NOMO-1 treated with DMSO at 0.1 percent for 48 hours (cell line): ENCODE measurements at regions not wholly inside any gene's neighbourhood (a gene's known extent, or its start where the extent isn't known, plus 50 kb on each side); places are given as distances from the start of the nearest gene placed in this dataset.
"Not testable (repeated sequence)": the region's sequence is repeated elsewhere in the genome, so short reads cannot be mapped to it uniquely, and the experiment has no call there.

Source experiments
- DNase-seq: peaks from one replicate; lab custom pipeline; 2025; ENCODE audit not compliant: unreplicated experiment; lab: John Stamatoyannopoulos, UW

DNA sequence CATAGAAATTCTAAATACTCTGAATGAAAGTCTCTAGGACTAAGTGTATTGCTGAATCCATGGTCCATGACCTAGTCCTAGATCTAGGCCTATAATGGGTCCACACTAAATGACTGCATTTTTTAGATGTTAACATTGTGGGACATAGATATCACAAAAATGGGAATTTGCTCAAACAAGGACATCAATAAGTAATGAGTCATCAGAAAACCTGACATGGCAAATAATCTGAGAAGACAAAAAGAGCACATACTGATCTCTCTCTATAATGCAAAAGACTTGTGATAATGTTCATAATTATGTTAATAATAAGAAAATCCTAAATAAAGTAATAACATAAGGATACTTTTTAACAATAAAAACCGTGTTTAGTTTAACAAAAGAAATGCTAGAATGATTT, 1168.4 kb downstream of the FSCB start:
- DNase-seq: no peak

DNA sequence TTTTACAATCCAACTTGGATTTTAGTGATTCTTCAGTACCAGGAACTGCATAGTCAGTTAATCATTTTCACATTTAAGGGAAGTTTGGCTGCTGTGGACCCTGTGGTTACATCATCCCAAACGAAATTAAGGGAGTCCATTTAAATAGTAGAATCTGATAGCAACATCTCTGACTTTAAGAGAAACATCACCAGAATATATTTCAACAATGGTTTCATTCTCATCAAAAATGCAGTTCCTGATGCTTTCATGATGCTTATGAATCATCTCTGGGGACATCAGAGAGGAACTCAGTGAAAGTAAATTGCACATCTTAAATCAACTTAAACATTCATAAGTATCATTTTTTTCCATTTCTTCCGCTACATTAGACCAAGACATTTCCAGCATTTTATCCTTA, 1170.7 kb downstream of the FSCB start:
- DNase-seq: no peak

DNA sequence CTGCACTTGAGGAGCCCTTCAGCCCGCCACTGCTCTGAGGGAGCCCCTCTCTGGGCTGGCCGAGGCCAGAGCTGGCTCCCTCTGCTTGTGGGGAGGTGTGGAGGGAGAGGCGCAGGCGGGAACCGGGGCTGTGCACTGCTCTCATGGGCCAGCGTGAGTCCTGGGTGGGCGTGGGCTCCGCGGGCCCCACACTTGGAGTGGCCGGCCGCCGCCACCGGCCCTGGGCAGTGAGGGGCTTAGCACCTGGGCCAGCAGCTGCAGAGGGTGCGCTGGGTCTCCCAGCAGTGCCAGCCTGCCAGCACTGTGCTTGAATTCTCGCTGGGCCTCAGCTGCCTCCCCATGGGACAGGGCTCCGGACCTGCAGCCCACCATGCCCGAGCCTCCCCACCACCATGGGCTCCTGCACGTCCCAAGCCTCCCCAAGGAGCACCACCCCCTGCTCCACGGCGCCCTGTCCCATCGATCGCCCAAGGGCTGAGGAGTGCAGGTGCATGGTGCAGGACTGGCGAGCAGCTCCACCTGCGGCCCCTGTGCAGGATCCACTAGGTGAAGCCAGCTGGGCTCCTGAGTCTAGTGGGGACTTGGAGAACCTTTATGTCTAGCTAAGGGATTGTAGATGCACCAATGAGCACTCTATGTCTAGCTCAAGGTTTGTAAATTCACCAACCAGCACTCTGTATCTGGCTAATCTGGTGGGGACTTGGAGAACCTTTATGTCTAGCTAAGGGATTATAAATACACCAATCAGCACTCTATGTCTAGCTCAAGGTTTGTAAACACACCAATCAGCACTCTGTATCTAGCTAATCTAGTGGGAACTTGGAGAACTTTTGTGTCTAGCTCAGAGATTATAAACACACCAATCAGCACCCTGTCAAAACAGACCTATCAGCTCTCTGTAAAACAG, 1180.3 kb downstream of the FSCB start:
- not testable (repeated sequence) for DNase-seq

DNA sequence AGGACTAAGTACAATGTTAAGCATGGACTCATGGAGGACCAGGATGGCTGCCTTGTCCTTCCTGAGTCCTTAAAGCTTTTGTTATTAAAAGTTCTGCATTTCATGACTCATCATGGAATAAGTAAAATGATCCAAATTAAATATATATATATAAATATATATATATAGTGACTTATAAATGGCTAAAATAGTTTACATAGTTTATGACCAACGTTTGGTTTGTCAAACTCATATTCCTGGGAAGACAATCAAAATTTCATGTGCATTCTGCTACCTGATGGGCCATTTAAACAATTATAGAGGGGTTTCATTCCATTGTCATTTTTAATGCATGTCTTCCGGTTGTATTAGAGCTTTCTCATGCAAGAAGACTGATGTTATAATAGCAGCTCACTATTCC, 1190.7 kb downstream of the FSCB start:
- no peak for DNase-seq

DNA sequence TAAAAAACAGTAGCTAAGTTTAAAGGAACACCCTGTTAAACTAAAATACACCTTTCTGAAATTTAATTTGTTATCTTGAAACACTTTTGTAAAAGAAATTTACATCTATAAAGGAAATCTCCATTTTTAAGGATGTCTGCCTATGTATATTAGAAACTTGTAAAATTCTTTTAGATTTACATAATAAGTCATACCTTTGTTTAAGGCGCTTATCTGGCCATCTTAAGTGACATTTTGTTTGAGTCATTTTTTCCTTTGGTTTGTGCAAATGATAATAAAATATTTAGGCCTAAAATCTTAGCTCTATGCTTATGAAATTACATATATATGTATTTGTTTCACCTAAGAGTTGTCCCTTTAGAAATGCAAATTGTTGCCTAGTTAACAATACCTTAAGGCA, 1193.4 kb downstream of the FSCB start:
- no peak for DNase-seq

DNA sequence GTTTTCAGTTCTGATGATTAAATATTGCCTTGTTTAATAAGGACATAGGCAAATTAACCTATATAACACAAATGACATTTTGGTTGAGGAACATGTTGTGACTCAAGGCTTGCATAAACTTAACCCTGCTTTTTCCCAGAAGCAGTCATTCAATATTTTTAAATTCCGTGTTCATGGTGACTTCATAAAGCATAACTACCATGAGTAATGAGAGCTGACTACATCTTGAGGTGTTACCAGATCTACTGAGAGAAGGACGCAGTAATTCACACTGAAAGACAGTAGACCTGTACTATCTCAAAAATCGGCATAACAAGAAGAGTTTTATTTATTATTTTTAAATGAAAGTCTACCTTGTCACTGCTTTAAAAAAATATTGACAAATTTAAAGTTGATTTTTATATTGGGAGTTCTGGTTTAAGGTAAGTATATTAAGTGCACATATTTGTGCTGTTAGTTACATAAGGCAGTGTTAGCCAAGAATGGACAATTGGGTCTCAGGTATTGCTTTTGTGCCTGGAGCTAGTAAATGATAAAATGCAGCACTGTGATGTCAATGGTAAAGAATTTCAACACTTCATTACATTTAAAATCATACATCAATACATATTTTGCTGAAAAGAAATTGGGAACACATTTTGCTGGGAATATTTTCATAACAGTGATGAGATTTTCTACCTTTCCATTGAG, 1198.5 kb downstream of the FSCB start:
- DNase-seq: no peak

DNA sequence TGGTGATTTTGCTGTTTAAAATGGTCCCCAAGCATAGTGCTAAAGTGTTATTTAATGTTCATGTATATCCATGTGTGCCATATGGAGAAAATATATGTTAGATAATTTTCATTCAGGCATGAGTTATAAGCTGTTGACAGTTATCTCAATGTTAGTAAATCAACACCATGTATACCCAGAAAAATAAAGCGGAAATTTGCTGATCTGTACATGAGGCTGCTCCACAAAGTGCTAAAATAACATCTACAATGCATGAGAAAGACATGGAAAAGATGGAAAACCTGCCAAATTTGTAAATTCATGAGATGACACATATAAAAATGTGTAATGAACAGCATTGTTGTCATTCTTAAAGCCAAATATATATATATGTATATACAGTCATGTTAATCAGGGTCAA, 1199.2 kb downstream of the FSCB start:
- DNase-seq: no peak

DNA sequence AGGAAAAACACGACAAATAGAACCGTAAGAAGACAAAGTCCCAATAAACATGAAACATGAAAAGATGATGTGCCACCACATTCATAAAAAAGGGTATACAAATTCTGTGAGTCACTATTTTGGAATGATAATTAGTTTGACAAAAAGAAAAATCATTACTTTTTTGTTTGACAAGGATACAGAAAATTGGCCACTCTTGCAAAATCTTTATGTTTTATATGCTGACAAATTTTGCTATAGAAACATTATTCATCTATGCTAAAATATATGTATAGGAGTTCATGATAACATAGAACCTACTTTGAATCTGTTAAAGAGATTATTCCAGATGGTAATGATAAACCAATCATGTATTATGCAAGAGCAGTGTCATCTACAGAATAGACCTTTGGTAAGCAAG, 1201.0 kb downstream of the FSCB start:
- no peak for DNase-seq

DNA sequence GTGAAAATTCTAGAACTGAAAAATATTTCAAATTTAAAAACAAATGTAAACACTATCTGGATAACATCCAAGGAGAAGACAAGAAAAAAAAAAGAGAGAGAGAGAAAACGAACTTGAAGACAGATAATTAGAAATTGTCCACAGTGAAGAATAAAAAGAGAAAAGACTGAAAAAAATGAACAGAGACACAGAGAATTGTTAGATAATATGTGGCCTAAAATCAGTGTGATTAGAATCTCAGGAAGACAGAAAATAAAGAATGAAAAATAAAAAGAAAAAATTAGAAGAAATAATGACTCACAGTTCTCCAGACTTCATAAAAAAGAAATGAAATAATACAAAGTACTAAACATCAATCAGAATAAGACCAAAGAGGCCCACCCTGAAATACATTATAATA, 1209.3 kb downstream of the FSCB start:
- DNase-seq: no peak

DNA sequence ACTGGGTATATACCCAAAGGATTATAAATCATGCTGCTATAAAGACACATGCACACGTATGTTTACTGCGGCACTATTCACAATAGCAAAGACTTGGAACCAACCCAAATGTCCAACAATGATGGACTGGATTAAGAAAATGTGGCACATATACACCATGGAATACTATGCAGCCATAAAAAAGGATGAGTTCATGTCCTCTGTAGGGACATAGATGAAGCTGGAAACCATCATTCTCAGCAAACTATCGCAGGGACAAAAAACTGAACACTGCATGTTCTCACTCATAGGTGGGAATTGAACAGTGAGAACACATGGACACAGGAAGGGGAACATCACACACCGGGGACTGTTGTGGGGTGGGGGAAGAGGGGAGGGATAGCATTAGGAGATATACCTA, 1211.0 kb downstream of the FSCB start:
- not testable (repeated sequence) for DNase-seq

DNA sequence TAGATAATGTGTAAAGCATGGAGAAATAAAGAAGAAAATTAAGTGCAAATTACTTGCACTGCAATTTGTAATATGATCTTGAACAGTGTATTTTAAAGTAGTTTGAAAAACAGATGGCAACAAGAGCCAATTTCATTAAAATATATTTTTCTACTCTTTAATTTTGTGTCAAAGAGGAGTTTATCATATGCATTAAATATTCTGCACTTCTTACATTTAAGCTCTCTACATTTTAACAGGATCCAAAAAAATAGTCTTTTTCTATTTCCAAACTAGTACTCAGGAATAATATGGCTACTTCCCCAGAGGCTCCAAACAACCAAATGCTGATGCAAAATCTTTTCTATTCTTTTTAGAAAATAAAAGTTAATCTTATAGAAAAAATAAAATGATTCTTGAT, 1221.5 kb downstream of the FSCB start:
- DNase-seq: no peak

DNA sequence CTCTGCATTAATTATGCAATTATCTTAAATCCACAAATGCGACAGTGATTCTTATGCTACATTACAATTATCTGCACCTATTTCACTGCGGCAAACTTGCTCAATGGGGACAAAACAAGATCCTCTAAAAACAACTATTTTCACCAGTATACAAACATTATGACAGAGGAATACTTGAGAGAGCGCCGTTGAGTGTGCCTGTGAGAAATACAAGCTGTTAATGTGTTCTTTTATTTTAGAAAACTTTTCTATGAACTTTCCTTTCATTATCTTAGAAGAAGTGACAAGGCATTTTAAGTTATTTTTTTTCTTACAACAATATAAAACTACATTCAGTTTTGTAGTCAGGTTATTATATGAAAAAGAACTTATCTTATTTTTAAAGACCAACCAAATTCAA, 1247.0 kb downstream of the FSCB start:
- DNase-seq: no peak

DNA sequence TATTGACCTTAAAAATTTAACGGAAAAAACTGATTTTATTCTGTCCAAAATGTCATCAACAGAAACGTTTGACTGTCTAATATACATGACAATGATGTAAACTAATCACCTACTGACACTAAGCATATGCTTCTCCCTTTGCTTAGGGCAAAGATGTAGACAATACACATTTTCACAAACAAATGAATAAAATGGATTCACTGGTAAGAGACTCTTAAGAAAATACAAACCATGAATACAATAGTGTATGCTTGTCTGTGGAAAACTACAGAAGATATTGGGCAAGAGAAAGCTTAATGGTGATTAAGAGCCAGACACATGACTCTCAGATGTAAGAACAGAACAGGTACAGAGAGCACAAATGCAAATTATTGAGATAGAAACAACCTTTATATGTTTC, 1248.7 kb downstream of the FSCB start:
- no peak for DNase-seq

DNA sequence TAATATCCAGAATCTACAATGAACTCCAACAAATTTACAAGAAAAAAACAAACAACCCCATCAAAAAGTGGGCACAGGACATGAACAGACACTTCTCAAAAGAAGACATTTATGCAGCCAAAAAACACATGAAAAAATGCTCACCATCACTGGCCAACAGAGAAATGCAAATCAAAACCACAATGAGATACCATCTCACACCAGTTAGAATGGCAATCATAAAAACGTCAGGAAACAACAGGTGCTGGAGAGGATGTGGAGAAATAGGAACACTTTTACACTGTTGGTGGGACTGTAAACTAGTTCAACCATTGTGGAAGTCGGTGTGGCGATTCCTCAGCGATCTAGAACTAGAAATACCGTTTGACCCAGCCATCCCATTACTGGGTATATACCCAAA, 1250.1 kb downstream of the FSCB start:
- DNase-seq: not testable (repeated sequence)

DNA sequence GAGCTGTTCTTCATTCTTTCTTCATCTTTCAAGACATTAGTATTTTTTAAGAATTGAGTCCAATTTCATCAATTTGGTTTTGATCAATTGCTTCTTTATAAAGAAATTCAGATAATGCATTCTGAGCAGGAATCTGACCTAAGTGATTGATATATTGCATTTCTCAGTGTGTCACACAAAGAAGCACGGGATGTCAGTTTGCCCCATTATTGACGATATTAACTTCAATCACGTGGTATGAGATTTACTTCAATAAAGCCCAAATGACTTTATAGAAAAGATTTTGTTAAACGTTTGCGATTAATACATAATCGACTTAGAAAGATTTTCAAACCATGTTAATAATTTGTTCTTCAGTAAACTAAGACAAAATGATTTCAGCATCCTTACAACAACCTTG, 1254.2 kb downstream of the FSCB start:
- DNase-seq: no peak

DNA sequence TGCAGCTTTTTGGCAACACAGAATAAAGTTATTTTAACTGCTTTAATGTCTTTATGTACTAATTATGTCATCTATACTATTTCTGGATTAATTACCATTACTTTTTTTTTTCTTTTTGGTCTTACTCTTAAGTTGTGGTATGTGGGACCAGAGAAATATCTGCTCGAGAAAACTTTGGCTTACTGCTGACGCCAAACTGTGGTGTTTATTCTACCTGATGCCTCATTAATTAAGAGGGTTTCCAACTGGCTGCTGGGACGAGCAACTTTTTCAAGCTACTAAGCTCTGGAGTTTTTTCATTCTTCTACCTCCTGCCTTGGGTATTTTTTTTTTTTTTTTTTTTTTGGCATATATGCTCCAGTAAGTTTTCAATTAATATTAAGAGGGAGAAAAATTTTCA, 1257.5 kb downstream of the FSCB start:
- no peak for DNase-seq

DNA sequence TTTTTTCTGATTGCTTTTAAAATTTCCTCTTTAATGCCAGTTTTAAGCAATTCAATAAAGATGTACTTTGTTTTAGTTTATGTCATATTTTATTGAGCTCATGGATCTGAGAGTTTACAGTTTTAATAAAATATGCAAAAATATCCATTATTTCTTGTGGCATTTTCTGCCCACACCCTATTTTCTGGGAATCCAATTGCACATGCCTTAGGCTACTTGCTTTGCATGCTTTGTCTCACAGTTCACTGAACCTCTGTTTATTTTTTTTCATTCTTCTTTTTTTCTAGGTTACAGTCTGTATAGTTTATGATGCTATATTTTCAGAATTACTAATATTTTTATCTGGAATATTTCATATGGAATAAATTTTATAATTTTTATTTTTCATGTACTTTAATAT, 1258.0 kb downstream of the FSCB start:
- DNase-seq: no peak

DNA sequence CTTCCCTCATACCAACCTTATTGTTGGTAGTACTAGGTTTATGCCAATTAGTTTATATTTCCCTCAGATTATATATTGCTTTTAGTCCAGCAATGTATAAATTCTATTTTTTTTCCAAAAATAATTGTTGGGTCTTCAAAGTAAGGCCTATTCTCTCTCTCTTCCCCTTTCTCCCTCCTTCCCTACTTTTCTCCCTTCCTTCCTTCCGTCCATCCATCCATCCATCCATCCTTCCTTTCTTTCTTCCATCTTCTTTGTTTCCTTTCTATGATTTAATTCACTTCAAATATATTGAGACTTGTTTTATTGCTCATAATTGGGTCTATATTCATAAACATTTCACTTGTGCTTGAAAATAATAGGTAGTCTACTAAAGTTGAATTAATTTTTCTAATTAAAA, 1259.2 kb downstream of the FSCB start:
- DNase-seq: no peak

DNA sequence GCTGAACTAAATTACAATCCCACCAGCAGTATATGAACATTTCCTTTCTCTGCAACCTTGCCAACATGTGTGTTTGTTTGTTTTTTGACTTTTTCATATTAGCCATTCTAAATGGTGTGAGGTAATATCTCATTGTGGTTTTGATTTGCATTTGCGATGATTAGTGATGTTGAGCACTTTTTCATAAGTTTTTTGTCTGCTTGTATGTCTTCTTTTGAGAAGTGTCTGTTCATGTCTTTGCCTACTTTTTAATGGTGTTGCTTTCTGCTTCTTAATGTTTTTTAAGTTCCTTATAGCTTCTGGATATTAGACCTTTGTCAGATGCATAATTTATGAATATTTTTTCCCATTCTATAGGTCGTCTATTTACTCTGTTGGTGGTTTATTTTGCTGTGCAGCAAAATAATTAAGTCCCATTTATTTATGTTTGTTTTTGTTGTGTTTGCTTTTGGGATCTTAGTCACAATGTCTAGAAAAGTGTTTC, 1262.9 kb downstream of the FSCB start:
- DNase-seq: no peak

DNA sequence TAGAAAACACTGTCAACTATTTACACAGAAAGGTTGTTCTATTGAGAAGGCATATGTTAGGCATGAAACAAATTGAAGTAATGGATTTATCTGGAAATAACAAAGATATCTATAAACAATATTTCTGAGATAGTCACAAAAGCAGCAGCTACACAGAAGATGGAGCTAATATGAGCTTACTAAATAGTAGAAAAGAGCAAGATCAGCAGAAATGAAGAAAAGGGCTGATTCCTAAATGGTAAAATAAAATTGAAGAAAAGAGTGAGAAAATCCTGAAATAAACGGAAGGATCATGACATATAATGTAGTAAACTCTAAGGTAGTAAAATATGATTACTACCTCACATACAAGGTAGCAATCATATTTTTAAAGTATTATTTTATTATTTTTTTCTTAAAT, 1263.9 kb downstream of the FSCB start:
- DNase-seq: no peak

DNA sequence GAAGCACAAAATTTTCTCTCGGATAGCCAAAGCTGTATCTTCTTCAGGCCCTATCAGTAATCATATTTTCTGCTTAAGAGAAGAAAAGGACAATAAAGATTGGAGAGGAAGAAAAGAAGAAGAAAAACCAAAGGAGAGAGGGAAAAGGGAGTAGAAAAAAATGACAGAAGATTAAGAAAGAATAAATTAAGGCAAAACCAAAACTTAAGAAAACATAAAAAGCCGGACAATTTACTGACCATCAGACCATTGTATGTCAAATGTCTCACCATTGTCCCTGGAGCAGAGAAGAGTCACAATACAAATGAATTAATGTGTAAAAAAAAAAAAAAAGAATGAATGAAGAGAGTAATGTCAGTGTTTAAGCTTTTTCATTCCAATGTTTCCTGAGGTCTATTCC, 1274.8 kb downstream of the FSCB start:
- no peak for DNase-seq

DNA sequence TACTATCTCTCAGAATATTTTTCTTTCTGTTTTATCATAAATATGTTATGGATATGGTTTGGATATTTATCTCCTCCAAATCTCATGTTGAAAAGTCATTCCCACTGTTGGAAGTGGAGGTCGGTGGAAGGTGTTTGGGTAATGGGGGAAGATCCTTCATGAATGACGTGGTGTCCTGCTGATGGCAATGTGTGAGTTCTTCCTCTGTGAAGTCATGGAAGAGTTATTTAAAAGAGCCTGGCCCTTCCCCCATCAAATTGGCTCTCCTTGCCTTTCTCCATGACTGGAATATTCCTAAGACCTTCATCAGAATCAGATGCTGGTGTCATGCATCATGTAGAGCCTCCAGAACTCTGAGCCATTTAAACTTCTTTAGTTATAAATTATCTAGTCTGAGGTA, 1291.6 kb downstream of the FSCB start:
- no peak for DNase-seq
